OCI-LY7 (cell line): ENCODE measurements at regions not wholly inside any gene's neighbourhood (a gene's known extent, or its start where the extent isn't known, plus 50 kb on each side); places are given as distances from the start of the nearest gene placed in this dataset.

Source experiments
- EZH2phosphoT487 ChIP-seq: fragments of 200-600 bp; sonication (generic); IDR thresholded peaks from 2 replicates; pipeline ENCODE4 v1.6.1; 2018; ENCODE audit warnings: low read depth, borderline replicate concordance, mild to moderate bottlenecking, mixed run types, antibody characterized with exemption, low read length, moderate library complexity, mixed read lengths
- TF ChIP-seq, protein P1 (sequence below): fragments of 200-600 bp; sonication (generic); conservative IDR thresholded peaks from 2 replicates; pipeline ENCODE4 v1.5.1; 2014; ENCODE audit warnings: mild to moderate bottlenecking, antibody characterized with exemption, low read length, moderate library complexity, mixed read lengths

DNA sequence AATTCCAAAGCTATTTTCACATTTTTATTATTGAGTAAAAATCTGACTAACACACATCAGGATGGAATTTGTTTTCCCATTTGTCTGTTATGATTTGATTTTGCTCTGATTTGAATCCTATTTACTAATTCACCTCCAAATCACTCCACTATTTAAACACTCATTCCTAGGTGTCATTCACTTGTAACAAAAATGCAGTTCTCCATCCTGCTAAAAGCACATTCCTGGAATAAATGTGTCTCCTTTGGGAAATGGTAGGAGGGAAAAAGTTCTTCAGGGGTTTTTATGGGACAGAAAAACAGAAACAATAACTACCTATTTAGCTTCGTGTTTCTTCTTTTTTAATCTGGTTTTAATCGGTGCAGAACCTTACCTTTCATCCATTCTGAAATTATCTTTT is 494.1 kb upstream of the CITED2 start:
- TF ChIP-seq, protein P1, sequence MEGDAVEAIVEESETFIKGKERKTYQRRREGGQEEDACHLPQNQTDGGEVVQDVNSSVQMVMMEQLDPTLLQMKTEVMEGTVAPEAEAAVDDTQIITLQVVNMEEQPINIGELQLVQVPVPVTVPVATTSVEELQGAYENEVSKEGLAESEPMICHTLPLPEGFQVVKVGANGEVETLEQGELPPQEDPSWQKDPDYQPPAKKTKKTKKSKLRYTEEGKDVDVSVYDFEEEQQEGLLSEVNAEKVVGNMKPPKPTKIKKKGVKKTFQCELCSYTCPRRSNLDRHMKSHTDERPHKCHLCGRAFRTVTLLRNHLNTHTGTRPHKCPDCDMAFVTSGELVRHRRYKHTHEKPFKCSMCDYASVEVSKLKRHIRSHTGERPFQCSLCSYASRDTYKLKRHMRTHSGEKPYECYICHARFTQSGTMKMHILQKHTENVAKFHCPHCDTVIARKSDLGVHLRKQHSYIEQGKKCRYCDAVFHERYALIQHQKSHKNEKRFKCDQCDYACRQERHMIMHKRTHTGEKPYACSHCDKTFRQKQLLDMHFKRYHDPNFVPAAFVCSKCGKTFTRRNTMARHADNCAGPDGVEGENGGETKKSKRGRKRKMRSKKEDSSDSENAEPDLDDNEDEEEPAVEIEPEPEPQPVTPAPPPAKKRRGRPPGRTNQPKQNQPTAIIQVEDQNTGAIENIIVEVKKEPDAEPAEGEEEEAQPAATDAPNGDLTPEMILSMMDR: no peak
- no peak for TF ChIP-seq EZH2phosphoT487
